Tibial nerve (tissue), 3 donors: ENCODE measurements at regions not wholly inside any gene's neighbourhood (a gene's known extent, or its start where the extent isn't known, plus 50 kb on each side); places are given as distances from the start of the nearest gene placed in this dataset.

ENCODE experiments used
- POLR2A ChIP-seq, 2 donors: fragments of 450-650 bp; IDR thresholded peaks; one replicate each; pipeline ENCODE4 v1.6.1; 2017; ENCODE audit warnings: antibody characterized with exemption in 2 of 2, mild to moderate bottlenecking in 2 of 2, moderate library complexity in 2 of 2
- TF ChIP-seq, protein P1 (sequence below), 5 experiments: fragments of 200-600 bp in 3 of 5; fragments of 450-650 bp in 2 of 5; sonication (generic) in 3 of 5; IDR thresholded peaks; one replicate each; pipeline ENCODE4 v1.5.1; 2016 to 2019; ENCODE audit warnings: antibody characterized with exemption in 5 of 5, mild to moderate bottlenecking in 3 of 5, moderate library complexity in 2 of 5

DNA sequence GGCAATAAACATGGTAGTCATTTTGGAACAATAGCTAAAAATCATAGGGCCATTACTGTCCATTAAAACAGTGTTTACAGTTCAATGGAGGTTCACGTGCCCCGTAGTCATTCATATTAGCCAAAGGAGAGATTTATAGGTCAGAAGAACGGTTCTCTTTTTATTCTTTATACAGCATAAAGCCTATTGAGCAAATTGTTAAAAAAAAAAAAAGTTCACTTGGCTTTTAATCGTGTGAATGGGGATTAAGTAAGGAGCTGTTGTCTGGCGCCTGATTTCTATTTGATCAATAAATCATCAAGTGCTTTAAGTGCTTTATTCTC, 69.1 kb upstream of the TBCA start:
- TF ChIP-seq, protein P1, sequence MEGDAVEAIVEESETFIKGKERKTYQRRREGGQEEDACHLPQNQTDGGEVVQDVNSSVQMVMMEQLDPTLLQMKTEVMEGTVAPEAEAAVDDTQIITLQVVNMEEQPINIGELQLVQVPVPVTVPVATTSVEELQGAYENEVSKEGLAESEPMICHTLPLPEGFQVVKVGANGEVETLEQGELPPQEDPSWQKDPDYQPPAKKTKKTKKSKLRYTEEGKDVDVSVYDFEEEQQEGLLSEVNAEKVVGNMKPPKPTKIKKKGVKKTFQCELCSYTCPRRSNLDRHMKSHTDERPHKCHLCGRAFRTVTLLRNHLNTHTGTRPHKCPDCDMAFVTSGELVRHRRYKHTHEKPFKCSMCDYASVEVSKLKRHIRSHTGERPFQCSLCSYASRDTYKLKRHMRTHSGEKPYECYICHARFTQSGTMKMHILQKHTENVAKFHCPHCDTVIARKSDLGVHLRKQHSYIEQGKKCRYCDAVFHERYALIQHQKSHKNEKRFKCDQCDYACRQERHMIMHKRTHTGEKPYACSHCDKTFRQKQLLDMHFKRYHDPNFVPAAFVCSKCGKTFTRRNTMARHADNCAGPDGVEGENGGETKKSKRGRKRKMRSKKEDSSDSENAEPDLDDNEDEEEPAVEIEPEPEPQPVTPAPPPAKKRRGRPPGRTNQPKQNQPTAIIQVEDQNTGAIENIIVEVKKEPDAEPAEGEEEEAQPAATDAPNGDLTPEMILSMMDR (IDR thresholded peaks at IDR 0.05) = no peak
- TF ChIP-seq POLR2A (IDR thresholded peaks at IDR 0.05) = no peak
